Right kidney (tissue), 1 donor: ENCODE measurements at regions not wholly inside any gene's neighbourhood (a gene's known extent, or its start where the extent isn't known, plus 50 kb on each side); places are given as distances from the start of the nearest gene placed in this dataset.

Experiments
- DNase-seq: peaks from one replicate; pipeline ENCODE4 v3.0.0-alpha.2; 2016

DNA sequence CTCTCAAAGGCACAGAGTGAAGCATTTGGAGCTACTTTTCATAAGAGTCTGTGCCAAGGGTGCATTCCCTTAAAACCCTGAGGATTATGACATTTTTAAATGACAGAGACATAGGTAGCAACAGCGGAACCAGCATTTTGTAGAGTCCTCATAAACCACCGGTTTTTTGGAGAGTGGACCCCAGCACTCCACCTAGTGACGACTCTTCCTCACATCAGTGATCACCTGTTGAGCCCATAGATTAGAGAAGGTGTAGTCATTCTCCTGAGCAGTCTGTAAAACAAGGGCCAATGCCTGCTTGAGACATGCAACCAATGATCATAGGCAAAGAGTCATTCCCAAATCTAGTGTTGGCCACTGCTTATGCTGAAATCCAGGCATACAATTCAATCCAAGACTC lies 399.1 kb downstream of the GXYLT1 start:
- DNase-seq, result no peak

DNA sequence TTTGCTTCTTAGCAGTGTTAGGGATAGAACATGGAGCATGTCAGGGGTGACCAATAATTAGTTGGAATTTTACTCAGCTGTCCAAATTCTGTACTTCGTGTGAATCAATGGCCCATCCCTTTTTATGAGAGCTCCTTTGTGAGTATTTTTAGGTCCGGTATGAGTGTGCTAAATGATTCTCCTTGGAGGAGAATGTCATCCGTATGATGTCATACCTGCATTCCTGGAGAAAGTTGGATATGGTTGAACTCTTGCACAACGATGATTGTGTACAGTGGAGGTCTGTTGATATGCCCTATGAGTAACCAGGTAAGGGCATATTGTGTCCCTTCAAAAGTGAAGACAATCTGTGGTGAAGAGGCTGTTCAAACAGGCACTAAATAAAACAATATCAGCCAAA lies 400.8 kb downstream of the GXYLT1 start:
- DNase-seq, result no peak

DNA sequence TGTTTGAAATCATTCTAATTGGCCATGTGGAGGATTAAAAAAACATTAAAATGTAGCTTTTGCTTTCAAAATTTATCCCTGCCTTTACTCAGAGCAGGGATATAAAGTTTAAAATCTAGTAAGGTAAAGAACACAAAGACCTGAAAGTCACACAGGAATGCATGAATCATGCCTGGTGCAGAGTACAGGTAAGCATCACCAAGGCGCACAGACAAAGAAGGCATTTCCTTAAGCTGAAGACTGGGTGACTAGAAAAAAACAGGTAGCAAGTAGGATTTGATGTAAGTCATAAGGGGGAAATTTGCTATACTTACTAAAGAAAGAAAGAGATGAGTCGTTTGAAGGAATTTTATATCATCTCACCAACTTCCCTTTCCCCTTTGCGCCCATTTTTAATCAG lies 405.6 kb downstream of the GXYLT1 start:
- no peak for DNase-seq

DNA sequence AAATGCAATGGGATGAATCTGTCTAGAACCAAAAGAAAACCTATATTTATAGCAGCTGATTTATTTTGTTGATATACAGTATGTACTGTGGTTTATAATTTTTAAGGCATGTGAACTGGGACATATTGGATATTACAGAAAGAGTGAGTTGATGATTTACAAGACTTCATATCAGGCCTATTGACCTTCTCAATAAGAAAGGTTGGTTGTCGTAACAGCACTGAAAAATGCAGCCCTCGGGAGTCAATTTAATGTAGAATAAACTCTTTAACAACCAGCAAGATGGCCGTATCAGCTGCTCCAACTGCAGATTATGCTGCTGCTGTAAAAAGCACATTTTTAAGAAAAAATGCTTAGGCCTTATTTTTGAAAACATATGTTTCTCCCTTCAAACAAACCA lies 407.3 kb downstream of the GXYLT1 start:
- no peak for DNase-seq

DNA sequence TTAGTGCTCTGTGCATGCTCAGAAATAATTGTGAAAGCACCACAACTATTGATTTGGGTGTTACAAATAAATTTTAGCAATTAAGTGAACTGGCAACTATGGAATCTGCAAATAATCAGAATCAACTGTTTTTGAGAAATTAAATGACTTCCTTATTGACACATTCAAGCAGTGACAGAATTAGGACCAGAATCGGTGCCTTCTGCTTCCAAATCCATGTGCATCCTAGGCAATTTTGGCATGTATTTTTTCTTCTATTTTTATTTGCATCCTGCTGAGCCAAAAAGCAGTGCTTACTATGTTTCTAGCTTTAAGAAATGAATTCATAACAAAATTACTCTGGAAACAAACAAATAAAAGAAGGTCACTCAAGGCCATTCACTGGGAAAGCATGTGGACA lies 408.2 kb downstream of the GXYLT1 start:
- DNase-seq, result no peak

DNA sequence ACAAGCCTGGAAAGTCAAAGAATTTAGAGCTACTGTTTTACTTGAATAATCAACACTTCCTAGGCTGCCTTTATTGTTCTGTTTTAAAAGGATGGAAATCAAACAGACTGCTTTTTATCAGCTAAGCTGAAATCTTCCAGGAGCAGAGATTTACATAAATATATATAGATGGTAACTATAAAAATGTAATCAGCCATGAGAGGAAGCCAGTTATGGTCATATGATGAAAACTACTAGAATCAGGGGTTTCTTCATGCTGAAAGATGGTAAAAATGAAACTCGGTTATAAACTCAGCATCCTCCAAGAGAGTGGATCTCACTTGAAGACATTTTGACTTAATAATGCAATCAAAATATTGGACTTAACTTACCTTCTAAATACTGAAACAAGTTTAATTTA lies 413.0 kb downstream of the GXYLT1 start:
- DNase-seq, result no peak

DNA sequence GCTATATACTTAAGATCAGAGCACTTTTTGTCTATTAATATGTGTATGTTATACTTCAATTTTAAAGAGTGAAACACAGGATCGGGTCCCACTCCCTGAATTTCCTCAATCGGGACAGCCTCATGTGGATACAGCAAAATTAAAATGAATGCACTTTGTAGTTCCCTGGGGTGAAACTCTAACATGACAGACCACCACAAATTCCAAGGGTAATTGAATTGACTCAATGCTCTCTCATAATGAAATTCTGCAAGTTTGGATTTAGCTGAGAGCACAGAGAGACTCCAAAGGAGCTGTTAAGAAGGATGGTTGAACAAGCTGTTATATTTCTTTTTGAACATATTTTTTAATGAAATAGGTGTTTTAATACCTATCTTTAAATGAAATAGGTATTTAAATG lies 413.6 kb downstream of the GXYLT1 start:
- no peak for DNase-seq

DNA sequence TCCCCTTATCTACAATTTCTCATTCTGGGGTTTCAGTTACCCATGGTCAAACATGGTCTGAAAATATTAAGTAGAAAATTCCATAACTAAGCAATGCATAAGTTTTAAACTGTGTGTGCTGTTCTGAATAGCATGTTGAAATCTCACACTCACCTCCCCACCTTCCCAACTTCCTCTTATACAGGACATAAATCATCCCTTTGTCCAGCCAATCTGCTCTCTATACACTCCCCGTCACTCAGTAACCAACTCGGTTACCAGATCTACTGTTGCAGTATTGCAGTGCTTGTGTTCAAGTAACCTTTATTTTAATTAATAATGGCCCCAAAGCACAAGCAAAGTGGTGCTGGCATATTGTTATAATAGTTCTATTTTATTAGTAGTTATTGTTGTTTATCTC lies 420.5 kb downstream of the GXYLT1 start:
- no peak for DNase-seq

DNA sequence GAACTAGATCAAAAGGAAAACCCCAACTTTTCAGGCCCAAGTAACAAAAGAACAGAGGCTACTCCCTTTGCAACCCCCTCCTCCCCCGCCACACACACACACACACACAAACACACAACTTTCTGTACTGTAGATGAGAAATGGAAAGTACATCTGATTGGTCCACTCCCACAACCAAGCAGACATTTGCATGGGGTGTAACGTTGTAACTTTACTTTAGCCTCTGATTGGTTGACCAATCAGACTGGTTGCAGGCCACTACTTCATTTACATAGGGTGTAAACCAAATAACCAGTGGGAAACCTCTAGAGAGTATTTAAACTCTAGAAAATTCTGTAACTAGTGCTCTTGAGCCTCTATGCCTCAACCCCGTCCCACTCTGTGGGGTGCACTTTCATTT lies 425.5 kb downstream of the GXYLT1 start:
- DNase-seq, result no peak

DNA sequence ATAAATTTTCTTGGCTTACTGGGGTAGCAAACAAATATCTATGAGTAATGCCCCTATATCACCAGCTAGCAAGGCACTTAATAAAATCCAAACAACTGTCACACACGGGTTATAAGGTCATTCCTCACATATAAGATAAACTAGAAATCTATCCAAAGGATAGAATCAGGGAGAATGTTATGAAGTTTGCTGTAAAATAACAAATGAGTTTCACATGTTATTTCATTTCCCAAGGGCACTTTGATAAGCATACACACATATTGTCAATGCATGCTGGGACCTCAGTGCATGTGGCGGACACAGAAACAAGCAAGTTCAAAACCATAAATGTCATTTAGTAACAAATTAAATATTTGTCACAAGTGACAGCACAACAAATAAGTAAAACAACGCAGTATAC lies 429.4 kb downstream of the GXYLT1 start:
- no peak for DNase-seq

DNA sequence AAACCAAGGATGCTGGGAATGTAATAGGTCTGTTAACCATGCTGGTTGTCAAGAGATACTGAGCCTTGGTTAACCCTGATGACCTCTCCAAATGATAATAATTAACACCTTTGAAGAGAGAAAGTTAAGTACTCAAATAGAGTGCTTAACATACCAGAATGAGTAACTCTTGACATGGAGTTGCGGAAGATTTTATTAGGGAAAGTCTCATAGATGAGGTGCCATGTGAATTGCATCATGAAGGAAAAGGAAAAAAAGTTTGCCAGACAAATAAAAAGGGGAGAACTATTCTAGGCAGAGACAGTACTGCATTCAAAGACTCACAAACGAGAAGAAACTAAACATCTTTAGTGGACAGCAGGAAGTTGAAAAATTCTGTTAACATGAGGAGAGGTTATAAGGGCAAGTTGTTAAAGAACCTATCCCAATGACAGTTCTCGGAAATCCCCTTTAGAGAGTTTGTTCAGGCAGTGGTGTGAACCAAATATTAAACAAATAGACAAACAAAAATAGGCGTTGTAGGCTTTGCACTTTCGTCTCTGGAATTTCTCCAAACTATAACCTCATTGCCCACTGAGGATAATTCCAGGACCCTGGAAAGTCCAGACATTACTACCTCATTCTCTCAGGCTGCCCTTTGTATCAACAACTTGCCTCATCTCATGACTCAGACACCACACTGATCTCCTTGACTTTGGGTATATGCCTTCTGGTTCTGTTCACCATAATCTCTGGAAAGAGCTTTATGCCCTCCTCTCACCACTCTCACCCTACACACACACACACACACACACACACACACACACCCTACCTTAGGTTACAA lies 435.0 kb downstream of the GXYLT1 start:
- DNase-seq, result no peak

DNA sequence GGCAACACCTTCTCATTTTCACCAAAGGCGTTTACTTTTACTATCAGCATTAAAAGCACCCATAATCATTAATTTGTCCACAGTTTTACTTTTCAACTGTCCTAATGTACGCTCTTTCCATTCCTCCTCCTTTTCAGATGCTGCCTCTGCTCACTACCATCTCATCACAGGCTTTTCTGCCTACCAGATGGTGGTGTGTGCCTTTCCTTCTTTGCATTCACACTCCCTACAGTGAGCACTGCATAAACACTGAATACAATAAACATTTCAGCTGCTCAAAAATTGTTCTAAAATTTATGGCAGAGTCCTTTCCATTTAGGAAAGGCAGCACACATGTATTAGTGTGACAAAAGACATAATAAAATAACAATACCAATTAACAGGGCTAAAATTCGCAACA lies 435.7 kb downstream of the GXYLT1 start:
- no peak for DNase-seq

DNA sequence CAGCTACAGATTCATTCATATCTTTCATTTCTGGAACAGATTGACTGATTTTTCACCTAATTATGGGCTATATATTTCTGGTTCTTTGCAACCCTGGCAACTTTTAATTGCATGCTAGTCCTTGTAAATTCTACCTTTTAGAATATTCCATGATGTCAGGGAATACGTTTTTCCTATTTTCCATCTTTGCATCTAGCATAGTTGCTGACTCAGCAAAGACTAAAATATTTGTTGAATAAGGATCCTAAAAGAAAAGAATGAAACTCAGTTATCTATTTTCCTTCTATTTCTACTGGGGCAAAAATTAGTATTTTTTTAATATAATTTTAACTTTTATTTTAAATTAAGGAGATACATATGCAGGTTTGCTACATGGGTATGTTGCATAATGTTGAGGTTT lies 438.3 kb downstream of the GXYLT1 start:
- no peak for DNase-seq

DNA sequence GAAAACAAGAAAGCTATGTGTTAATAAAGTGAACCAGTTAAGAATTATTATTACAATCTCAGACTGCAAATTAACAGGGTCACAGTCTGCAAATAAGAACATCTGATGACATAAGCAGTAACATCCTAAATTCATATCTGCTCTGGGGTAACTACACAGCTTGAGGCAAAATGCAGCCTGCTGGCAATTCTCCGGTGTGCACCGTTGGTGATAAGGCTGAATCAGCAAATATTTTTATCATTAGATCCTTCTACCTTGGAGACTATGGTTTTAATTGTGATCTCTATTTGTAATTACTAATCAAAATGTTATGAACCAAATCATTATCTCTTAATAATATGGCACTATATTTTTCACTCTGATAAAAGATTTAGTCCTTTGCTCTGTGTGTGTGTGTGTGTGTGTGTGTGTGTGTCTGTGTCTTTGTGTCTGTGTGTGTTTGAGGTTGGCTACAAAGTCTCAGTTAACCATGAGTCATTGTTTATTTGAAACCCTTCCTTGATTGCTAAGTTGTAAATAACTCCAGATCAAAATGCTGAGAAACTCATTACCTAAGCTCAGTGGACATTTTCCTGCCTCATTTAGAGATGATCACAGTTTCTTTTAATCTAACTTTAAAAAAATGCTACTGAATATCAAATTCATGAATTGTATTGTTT lies 442.6 kb downstream of the GXYLT1 start:
- DNase-seq, result no peak

DNA sequence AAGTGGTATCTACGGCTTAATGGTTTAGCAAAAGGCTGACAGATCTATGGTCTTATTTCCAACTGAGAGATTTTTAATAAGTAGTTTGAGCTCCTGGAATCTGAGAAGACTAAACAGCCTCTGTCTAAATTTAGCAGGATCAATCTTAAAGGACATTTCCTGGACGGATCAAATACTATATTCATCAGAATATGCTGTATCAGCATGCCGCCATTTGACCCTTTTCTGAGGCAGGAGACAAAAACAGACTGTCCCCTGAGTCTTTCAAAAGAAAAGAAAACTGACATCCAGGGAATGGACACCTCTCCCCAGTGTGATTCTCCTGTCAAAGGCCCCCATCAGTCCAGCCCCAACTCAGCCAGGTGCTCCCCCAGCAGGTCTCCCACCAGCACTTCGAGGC lies 443.7 kb downstream of the GXYLT1 start:
- no peak for DNase-seq

DNA sequence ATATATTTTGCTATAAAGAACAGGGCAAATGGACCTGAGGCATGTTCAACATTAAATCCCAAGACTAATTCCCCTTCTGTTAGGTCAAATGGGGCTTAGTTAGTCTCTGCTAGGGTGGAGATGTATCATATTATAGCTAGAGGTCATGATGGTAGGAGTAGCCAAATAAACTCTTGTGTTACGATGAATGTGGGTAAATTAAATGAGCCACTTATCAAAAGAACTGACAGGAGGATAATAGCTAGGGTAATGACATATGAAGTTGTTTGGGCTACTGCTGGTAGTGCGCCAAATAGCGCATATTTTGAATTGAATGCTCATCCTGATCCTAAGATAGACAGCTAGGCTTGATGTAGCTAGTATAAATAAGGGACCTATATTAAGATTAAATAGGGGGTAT lies 445.0 kb downstream of the GXYLT1 start:
- DNase-seq, result no peak

DNA sequence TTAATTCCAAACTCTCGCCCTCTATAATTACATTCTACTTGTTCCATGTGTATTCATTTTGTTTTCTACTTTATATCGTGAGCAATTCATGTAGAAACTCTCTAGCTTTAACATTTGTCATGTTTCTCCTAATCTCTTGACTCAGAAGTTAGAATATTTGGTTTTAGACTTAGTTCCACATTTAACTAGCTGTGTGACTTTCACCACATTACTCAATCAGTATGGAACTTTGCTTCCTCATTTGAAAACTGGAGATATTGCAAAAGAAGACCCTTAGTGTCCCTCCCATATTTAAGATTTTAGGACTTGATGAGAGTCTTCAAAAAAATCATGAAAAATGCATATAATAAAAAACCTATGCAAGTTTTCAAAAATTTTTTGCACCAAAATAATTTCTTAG lies 447.5 kb downstream of the GXYLT1 start:
- DNase-seq, result no peak

DNA sequence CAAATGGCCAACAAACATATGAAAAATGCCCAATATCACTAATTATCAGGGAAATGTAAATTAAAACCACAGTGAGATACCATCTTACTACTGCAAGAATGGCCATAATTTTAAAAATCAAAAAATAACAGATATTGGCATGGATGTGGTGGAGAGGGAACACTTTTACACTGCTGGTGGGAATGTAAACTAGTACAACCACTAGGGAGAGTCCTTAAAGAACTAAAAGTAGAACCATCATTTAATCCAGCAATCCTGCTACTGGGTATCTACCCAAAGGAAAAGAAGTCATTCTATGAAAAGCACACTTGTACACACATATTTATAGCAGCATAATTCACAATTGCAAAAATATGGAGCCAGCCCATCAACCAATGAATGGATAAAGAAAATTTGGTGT lies 459.7 kb downstream of the GXYLT1 start:
- no peak for DNase-seq

DNA sequence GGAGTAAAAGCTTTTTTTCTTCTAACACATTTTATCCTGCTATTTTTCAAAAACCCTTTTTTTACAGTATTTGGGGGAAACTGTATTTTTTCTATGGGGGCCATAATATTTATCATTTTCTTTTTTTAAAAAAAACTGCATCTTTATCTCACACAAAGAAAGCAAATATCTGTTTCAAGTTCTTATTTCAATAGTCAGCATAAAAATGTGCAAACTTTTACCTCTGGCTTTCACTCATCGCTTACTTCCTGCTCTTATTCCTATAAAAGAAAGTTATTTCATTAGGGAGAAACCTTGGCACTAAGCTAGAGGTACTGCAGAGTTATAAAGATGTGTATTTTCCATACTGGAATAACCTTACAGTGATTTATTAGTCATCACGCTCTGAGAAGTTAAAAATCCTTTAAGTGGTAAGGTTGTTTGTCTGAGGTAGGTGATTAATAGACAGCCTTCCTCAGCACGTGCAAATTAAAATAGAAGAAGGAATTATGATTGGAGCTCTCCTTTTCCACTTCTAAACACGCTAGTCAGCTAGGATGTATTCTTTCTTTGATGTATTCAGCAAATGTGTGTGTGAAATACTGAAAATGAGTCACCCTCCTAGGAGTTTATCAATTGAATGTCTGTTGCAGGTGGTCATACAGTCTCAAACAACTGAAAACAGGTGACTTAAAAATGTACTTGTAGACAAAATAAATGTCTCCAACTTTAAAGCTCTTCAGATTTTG lies 461.0 kb downstream of the GXYLT1 start:
- no peak for DNase-seq

DNA sequence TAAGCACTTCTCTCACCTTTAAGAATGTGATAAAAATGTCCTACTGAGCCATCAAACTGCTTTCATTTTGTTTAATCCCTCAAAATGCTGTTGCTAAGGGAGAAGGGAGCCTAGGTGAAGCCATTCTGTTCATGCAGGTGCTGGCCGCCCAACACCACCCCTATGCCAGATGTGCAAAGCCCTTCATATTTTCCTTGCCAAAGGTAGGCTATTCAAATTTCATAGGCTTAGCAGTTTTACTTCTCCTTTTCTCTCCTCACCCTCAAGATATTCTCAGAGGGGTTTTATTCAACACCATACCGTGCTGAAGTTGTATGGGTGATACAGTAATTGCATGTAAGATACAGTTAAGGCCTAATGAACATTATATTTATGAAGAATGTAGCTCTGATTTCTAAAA lies 461.7 kb downstream of the GXYLT1 start:
- DNase-seq, result no peak

DNA sequence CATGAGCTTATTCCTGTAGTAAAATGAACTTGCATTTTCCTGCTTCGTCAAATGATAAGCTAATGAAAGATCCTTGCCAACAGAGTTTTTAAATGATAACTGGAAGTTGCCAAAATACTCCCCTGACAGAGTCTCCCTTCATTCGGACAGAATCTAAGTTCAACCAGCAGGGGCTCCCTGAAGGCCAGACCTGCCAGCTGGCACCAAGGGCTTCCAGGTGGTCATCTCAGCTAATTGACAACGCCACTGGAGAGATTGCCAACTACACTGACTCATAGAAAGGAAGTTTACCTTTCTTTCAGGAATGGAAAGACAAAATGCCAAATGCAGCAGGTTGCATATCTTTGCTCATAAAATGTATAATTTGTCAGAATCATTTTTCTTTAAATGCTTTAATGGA lies 462.8 kb downstream of the GXYLT1 start:
- DNase-seq, result no peak

DNA sequence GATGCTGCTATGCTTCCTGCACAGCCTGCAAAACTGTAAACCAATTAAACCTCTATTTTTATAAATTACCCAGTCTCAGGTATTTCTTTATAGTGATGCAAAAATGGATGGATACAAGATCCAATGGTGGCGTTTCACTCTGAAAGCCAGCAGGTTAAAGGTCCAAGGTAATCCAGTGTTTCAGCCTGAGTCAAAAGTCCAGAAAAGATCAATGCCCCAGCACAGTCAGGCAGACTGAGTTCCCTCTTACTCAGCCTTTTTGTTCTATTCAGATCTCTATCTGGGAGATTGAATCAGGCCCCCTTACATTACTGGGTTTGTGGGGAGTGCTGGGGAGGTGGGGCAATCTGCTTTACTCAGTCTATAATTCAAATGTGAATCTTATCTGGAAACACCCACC lies 464.5 kb downstream of the GXYLT1 start:
- no peak for DNase-seq

DNA sequence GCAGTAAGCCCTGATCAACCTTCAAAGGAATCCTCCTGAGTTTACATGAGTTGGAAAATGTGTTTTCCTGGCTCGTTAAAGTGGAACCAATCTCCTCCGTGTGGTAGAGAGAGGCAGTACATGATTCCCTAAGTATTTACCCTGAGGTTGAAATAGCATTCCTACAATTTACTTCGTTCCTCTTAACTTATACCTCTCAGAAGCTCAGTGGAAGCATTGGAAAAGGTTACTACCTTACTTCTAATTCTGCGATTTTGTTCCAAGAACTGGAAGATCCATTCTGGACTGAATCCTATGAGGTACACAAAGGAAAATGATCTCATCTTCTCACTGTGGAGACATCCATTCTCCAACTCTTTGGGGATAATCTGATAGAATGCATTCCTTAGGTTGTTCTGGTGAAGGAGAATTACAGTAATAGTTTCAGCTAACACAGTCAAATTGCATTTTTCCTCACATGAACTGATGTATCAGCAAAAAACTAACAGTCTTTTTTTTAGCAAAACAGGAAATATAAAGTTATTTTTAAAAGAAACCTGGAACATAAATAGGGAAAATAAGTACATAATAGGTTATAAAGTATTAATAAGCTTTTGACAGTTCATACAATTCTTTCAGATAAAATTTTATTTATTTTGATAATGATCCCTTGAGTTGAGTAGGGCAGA lies 475.6 kb downstream of the PDZRN4 start:
- peak; percentile 26 for DNase-seq
